HTR-8/SVneo (cell line): ENCODE measurements at regions not wholly inside any gene's neighbourhood (a gene's known extent, or its start where the extent isn't known, plus 50 kb on each side); places are given as distances from the start of the nearest gene placed in this dataset.

ENCODE experiments used
- DNase-seq: peaks from one replicate; pipeline ENCODE4 v3.0.0; 2011; ENCODE audit warnings: low spot score, mixed read lengths; ENCODE audit not compliant: insufficient read length
- FAIRE-seq: peaks from 2 replicates; lab custom pipeline; 2011; peaks lifted over from hg19 to GRCh38; lab: Jason Lieb, UNC

- FAIRE-seq, result no peak
- DNase-seq, result peak; percentile 15
These were observed 638.3 kb upstream of the TMEM132C start for GRCh38 chr12:127628645-127629044.

- DNase-seq, result no peak
- no peak for FAIRE-seq
These were observed 637.7 kb upstream of the TMEM132C start for GRCh38 chr12:127629066-127629820.

GRCh38 chr12:127632461-127632860 is 634.5 kb upstream of the TMEM132C start:
- DNase-seq (no peak), FAIRE-seq (no peak)

GRCh38 chr12:127635838-127636237 is 631.1 kb upstream of the TMEM132C start:
- FAIRE-seq (no peak), DNase-seq (no peak)

GRCh38 chr12:127636882-127637281 is 630.1 kb upstream of the TMEM132C start:
- DNase-seq (no peak), FAIRE-seq (no peak)

- no peak for FAIRE-seq
- DNase-seq, result no peak
These were observed 626.6 kb upstream of the TMEM132C start for GRCh38 chr12:127640181-127640886.

- DNase-seq (no peak), FAIRE-seq (peak; percentile 48)
These were observed 624.8 kb upstream of the TMEM132C start for GRCh38 chr12:127642208-127642607.

- FAIRE-seq (no peak), DNase-seq (no peak)
These were observed 618.6 kb upstream of the TMEM132C start for GRCh38 chr12:127648321-127648720.

GRCh38 chr12:127649961-127650360 is 617.0 kb upstream of the TMEM132C start:
- FAIRE-seq, result no peak

GRCh38 chr12:127650626-127651025 is 616.3 kb upstream of the TMEM132C start:
- FAIRE-seq (no peak), DNase-seq (no peak)

More at GRCh38 chr12:127649961-127650360, 617.0 kb upstream of the TMEM132C start:
- DNase-seq, result no peak

- no peak for DNase-seq
- no peak for FAIRE-seq
These were observed 614.7 kb upstream of the TMEM132C start for GRCh38 chr12:127652281-127652680.

- DNase-seq (no peak), FAIRE-seq (no peak)
These were observed 612.5 kb upstream of the TMEM132C start for GRCh38 chr12:127654383-127654985.

- no peak for DNase-seq
- no peak for FAIRE-seq
These were observed 611.3 kb upstream of the TMEM132C start for GRCh38 chr12:127655691-127656090.

- no peak for DNase-seq
- FAIRE-seq, result no peak
These were observed 610.7 kb upstream of the TMEM132C start for GRCh38 chr12:127656266-127656665.

GRCh38 chr12:127657036-127657435 is 609.9 kb upstream of the TMEM132C start:
- no peak for DNase-seq

GRCh38 chr12:127660961-127661360 is 606.0 kb upstream of the TMEM132C start:
- no peak for FAIRE-seq
- DNase-seq, result no peak

More at GRCh38 chr12:127657036-127657435, 609.9 kb upstream of the TMEM132C start:
- FAIRE-seq, result no peak

GRCh38 chr12:127663716-127664115 is 603.3 kb upstream of the TMEM132C start:
- FAIRE-seq (no peak), DNase-seq (no peak)

- FAIRE-seq (no peak), DNase-seq (no peak)
These were observed 602.1 kb upstream of the TMEM132C start for GRCh38 chr12:127664901-127665300.

- no peak for DNase-seq
- no peak for FAIRE-seq
These were observed 599.8 kb upstream of the TMEM132C start for GRCh38 chr12:127667131-127667685.

- FAIRE-seq (no peak), DNase-seq (no peak)
These were observed 596.7 kb upstream of the TMEM132C start for GRCh38 chr12:127670294-127670693.

GRCh38 chr12:127670796-127671195 is 596.2 kb upstream of the TMEM132C start:
- DNase-seq (no peak), FAIRE-seq (no peak)
